ENCODE measurements at regions not wholly inside any gene's neighbourhood (a gene's known extent, or its start where the extent isn't known, plus 50 kb on each side); places are given as distances from the start of the nearest gene placed in this dataset.

GRCh38 chr5:2399804-2400203, 351.7 kb downstream of the IRX2 start:
- Histone ChIP-seq H3K27me3 (ENCODE audit: insufficient read depth, low read depth) (no peaks in the 10 kb centered on the region), H3K4me3 (IDR thresholded peaks at IDR 0.05; ENCODE audit: insufficient read depth, low read depth, low read length) (no peak overlapping the region), H3K9ac (no peak overlapping the region), H3K79me2 (ENCODE audit: insufficient read depth, low read depth) (no peaks in the 10 kb centered on the region), H3K27ac (no peak overlapping the region), H4K20me1 (ENCODE audit: insufficient read depth) (no peaks in the 10 kb centered on the region), H2AFZ (ENCODE audit: low read depth) (no peak overlapping the region), H3K36me3 (ENCODE audit: insufficient read depth) (no peaks in the 10 kb centered on the region), H3K4me1 (ENCODE audit: low read depth, poor library complexity, severe bottlenecking) (no peaks in the 10 kb centered on the region), H3K4me2 (no peak overlapping the region)
- TF ChIP-seq CTCF (conservative IDR thresholded peaks at IDR 0.05; ENCODE audit: low read depth, low read length) = no peak

GRCh38 chr5:2399096-2399495, 352.4 kb downstream of the IRX2 start:
- TF ChIP-seq CTCF (conservative IDR thresholded peaks at IDR 0.05; ENCODE audit: low read depth, low read length) = no peak

GRCh38 chr5:2393556-2393955, 357.9 kb downstream of the IRX2 start:
- H3K9ac ChIP-seq = no peak overlapping the region
- no peaks in the 10 kb centered on the region for H4K20me1 ChIP-seq (ENCODE audit: insufficient read depth)
- H3K36me3 ChIP-seq (ENCODE audit: insufficient read depth) = no peaks in the 10 kb centered on the region
- no peak for TF ChIP-seq CTCF (conservative IDR thresholded peaks at IDR 0.05; ENCODE audit: low read depth, low read length)
- H3K79me2 ChIP-seq (ENCODE audit: insufficient read depth, low read depth) = no peaks in the 10 kb centered on the region
- no peak overlapping the region for H3K4me3 ChIP-seq (IDR thresholded peaks at IDR 0.05; ENCODE audit: insufficient read depth, low read depth, low read length)
- no peak overlapping the region for H3K4me2 ChIP-seq
- H3K27me3 ChIP-seq (ENCODE audit: insufficient read depth, low read depth) = no peaks in the 10 kb centered on the region
- no peak overlapping the region for H2AFZ ChIP-seq (ENCODE audit: low read depth)
- no peak overlapping the region for H3K27ac ChIP-seq
- no peaks in the 10 kb centered on the region for H3K4me1 ChIP-seq (ENCODE audit: low read depth, poor library complexity, severe bottlenecking)

More at GRCh38 chr5:2399096-2399495, 352.4 kb downstream of the IRX2 start:
- no peak overlapping the region for H3K4me3 ChIP-seq (IDR thresholded peaks at IDR 0.05; ENCODE audit: insufficient read depth, low read depth, low read length)
- no peaks in the 10 kb centered on the region for H3K36me3 ChIP-seq (ENCODE audit: insufficient read depth)
- no peaks in the 10 kb centered on the region for H4K20me1 ChIP-seq (ENCODE audit: insufficient read depth)
- no peaks in the 10 kb centered on the region for H3K79me2 ChIP-seq (ENCODE audit: insufficient read depth, low read depth)
- H3K27ac ChIP-seq = no peak overlapping the region
- no peak overlapping the region for H3K9ac ChIP-seq
- H3K4me1 ChIP-seq (ENCODE audit: low read depth, poor library complexity, severe bottlenecking) = no peaks in the 10 kb centered on the region
- H3K27me3 ChIP-seq (ENCODE audit: insufficient read depth, low read depth) = no peaks in the 10 kb centered on the region
- no peak overlapping the region for H2AFZ ChIP-seq (ENCODE audit: low read depth)
- no peak overlapping the region for H3K4me2 ChIP-seq

GRCh38 chr5:2391566-2391965, 359.9 kb downstream of the IRX2 start:
- Histone ChIP-seq H3K4me2 (no peak overlapping the region), H4K20me1 (ENCODE audit: insufficient read depth) (no peaks in the 10 kb centered on the region), H3K27me3 (ENCODE audit: insufficient read depth, low read depth) (no peaks in the 10 kb centered on the region), H3K27ac (no peak overlapping the region), H3K36me3 (ENCODE audit: insufficient read depth) (no peaks in the 10 kb centered on the region), H3K9ac (no peak overlapping the region), H2AFZ (ENCODE audit: low read depth) (no peak overlapping the region), H3K4me1 (ENCODE audit: low read depth, poor library complexity, severe bottlenecking) (no peaks in the 10 kb centered on the region), H3K4me3 (IDR thresholded peaks at IDR 0.05; ENCODE audit: insufficient read depth, low read depth, low read length) (no peak overlapping the region), H3K79me2 (ENCODE audit: insufficient read depth, low read depth) (no peaks in the 10 kb centered on the region)
- TF ChIP-seq CTCF (conservative IDR thresholded peaks at IDR 0.05; ENCODE audit: low read depth, low read length) = no peak

Data from KMS-11 (cell line).